NT2/D1 (cell line): ENCODE measurements at regions not wholly inside any gene's neighbourhood (a gene's known extent, or its start where the extent isn't known, plus 50 kb on each side); places are given as distances from the start of the nearest gene placed in this dataset.

Experiments used
- YY1 ChIP-seq: IDR thresholded peaks from 2 replicates; pipeline ENCODE4 v1.6.1; 2011; ENCODE audit not compliant: insufficient read length, insufficient read depth
- ZNF274 ChIP-seq: IDR thresholded peaks from 2 replicates; pipeline ENCODE4 v1.6.1; 2011; ENCODE audit warnings: mild to moderate bottlenecking, low read depth, low read length

GRCh38 chr2:212873256-212873655, 278.2 kb downstream of the IKZF2 start:
- TF ChIP-seq ZNF274, result no peak
- no peak for TF ChIP-seq YY1
